ENCODE measurements at regions not wholly inside any gene's neighbourhood (a gene's known extent, or its start where the extent isn't known, plus 50 kb on each side); places are given as distances from the start of the nearest gene placed in this dataset.
"Not testable (repeated sequence)": the region's sequence is repeated elsewhere in the genome, so short reads cannot be mapped to it uniquely, and the experiment has no call there.

DNA sequence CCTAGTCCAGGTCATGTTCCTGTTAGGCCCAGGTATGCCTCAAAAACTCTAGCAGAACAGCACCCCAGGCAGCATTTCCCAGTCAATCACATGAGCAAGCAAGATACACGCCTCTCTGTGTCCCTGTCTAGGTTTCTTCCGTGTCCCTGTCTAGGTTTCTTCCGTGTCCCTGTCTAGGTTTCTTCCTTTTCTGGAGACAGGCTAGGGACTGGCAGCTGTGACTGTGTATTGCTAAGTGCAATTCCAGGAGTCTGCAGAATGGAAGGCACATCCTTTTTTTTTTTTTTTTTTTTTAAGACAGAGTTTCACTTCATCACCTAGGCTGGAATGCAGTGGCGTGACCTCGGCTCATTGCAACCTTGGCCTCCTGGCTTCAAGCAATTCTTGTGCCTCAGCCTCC lies 77.6 kb downstream of the SETD4 start:
- no peak for DNase-seq (ENCODE audit: low read depth)

DNA sequence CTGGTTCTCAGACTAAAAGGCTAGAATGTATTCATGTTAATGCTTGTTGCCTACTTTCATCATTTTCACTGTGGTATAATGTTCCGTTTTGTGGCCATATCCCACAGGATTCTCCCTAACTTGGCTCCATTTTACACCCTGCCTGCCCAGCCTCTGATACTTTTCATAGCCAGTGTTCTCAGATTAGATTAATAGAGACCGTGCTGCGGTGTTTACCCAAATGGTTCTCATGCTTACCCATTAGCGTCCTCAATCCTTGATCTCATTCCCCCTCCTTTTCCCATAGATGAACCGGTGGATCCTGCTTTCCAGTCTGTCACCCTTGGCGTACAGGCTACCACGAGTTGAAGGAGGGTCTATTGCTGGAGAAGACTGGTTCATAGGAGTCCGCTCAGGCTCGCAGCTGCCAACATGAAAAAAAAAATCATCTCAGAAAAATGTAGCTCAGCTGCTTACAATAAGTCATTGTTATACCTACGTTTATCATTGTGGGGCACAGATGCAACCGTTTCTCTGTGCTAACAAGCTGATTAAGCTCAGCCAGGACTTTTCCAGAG lies 78.7 kb downstream of the SETD4 start:
- no peak for DNase-seq (ENCODE audit: low read depth)

DNA sequence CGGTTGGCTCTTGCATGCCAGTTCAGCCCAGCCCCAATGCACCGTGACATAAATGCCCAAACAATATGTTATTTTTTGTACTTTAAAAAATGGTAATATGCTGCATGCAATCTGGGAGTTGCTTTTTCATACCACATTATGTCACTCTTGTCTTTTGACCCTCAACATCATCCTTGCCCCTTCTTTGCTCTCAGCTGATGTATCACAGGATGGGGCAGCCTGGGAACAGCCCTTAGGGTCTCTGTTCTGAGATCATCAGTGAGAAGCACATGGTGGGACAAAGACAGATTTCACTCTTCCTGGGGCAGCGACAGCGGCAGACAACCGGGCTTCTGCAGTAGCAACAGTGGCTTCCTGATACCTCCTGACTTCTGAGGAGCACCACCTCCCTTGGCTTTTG lies 79.5 kb downstream of the SETD4 start:
- no peak for DNase-seq (ENCODE audit: low read depth)

DNA sequence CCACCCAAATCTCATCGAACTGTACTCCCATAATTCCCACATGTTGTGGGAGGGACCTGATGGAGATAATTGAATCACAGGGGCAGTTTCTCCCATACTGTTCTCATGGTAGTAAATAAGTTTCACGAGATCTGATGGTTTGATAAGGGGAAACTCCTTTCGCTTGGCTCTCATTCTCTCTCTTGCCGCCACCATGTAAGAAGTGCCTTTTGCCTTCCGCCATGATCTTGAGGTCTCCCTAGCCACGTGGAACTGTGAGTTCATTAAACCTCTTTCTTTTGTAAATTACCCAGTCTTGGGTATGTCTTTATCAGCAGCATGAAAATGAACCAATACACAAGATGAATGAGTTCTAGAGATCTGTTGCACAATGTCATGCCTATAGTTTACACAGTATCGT lies 82.5 kb downstream of the SETD4 start:
- DNase-seq (ENCODE audit: low read depth): not testable (repeated sequence)

DNA sequence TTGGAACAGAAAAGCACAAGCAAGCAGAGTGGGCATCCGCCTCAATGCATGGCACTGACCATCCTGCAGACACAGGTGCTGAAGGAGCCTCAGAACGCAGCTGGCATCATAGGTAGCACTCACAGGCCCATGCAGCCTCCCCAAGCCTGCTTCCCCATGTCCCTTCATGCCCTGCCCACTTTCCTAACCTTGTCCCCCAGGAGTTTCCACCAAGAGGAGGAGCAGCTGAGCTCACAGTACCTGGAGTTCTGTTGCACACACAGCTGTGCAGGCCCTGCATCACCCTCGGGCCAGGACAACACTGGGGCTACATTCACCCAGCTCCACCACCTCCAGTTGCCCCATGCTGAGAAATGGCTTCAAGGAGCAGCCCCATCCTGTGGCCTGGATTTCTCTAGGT lies 83.4 kb downstream of the SETD4 start:
- no peak for DNase-seq (ENCODE audit: low read depth)

DNA sequence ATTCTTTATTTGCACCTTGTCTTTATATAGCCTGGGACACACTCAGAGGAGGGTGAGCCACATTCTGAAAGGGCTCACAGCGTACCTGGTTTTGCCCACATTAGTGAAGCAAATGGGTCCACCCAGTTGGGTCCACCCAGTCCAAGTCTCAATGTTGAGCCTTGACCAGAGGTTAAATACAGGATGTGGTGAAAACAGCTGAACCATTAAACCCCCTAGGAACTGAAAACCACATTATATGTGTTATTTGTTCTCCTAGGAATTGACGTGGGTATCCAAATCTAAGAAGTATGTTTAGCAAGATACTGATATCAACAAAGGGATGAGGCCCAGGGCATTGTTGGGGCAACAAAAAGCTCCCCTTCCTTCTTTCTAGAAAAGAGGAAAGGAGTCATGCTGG lies 83.8 kb downstream of the SETD4 start:
- no peak for DNase-seq (ENCODE audit: low read depth)

DNA sequence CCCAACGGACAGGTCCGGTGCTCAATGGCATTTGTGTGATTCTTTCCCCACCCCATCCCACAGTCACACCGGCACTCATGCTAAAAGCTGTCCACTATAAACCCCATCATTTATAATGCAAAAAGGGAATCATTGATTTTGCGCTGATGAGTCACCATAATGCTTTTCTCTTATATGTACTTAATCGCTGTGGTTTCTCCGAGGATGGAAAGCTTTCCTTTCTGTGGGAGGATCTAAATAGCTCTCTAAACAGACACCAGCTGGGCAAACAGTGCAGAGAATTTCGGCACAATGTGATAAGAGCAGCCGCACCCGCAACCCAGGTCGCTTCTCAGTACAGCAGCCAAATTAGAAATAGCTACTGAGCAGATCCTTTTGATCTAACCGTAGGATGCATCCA lies 85.6 kb downstream of the SETD4 start:
- no peak for DNase-seq (ENCODE audit: low read depth)

DNA sequence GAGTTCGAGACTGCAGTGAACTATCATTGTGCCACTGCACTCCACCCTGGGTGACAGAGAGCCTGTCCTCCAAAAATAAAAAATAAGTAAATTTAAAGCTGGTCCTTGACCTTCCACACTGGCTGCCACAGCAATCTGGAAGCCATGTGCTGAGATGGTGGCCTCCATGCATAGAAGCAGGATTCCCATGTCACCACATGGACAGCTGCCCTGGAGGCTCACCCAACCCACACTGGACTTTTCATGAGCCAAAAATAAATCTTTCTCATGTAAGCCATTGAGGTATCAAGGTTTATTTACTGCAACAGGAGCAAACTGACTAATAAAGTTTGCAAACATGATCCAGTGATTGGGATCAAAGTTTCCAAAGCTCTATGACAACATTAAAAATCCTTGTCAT lies 88.5 kb downstream of the SETD4 start:
- DNase-seq (ENCODE audit: low read depth): no peak

DNA sequence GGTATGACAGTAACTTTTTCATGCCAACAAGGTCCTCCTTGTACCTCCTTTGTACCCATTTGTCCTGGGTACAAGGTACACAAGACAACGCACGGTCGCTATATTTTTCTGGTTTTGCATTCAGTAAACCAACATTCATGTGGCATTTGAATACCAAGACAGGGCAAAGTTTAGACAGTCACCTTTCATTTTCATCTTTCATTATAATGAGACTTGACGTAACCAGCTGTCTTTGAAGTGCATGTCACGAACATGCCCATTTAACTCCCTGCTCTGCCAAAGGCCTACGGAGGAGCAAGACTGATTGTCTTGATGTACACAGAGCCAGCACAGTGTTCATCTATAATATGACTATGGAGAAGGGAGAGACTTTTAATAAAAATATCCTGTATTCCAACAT lies 91.0 kb downstream of the SETD4 start:
- DNase-seq (ENCODE audit: low read depth): no peak

DNA sequence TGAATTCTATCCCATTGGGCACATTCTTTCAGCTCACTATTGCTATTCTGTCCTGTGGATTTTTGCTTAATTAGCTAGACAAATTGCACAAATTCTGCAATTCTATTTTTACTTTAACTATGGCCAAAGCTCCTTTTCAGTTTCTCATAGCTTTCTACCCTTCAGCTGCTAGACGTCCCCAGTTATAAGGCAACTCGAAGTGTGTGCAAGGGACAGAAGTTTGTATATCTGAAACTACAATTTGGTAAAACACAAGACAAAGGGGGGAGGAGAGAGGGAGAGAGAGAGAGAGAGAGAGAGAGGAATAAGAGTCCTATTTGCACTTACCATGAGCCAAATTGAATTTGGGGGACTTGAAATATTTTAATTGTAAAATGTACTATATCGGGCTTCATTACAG lies 91.8 kb downstream of the SETD4 start:
- no peak for DNase-seq (ENCODE audit: low read depth)

DNA sequence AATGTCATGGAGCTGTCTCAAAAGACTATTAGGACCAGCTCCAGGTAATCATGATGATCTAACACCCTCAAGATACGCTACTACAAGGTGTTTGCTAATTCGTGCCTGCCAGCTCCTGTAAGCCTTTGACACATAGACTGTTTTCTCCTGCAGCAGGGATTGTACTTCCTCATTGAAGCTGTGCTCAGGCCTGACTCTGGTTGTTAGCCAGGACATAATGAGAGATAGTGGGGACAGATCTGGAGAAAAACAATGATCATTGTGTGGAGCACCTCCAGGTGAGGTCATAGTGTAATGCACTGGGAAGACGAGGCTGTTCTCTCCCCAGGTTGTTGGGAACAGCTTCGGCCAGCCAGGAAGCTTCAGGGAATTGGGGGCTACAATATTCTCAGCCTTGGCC lies 94.6 kb downstream of the SETD4 start:
- no peak for DNase-seq (ENCODE audit: low read depth)

DNA sequence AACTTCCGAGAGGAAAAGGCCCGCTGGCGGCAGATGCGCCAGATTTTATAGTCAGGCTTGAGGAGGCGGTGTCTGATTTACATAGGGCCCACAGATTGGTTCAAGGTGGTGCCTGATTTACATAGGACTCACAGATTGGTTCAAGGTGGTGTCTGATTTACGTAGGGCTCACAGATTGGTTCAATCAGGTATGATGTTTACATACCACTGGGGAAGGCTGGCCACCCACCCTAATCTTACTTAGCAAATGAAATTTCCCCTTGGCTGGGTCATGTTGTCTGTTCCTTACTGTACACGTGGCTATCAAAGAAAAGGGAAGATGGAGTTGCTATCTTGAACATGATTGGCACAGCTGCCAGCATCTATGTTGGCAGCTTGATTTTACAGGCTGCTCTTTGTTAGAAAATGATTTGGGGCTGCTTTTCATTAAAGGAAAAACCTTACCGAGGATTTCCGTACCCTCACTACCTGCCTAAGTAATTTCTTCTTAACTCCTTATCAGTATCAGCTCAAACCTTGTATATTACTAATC lies 96.3 kb downstream of the SETD4 start:
- no peak for DNase-seq (ENCODE audit: low read depth)

DNA sequence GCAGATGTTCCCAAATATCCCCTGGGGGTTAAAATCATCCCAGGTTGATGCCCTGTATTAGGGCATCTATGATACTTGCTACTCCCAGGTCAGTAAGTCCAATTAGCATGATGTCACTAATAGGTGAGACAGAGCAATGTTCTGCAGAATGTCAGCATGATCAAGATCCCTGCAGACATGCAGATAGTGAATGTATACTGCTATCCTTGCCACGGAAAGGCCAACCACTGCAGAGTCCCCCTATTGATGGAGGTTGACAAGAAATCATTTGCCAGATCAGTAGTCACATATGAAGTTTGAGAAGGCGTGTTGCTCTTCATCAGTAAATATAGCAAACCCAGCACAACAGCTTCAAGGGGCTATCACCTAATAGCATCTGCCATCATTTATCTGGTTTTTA lies 97.4 kb downstream of the SETD4 start:
- no peak for DNase-seq (ENCODE audit: low read depth)

DNA sequence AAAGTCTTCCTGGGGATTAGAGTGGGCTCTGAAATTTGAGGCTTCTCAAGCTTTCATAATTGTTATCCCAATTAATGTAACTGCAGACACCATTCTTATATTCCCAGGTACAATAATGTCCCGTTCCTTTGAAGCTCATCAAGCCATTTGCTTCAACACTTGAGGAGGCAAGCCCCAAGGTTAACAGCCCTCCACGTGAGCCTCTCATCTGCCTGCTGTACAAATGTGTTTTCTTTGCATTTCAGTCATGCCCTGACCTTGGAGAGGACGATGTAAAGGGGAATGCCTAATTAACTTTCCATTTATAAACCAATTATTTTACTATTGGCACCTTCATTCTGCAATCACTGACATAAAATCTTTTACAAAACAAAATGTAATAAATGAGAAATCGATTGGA lies 106.3 kb downstream of the SETD4 start:
- DNase-seq (ENCODE audit: low read depth): no peak

DNA sequence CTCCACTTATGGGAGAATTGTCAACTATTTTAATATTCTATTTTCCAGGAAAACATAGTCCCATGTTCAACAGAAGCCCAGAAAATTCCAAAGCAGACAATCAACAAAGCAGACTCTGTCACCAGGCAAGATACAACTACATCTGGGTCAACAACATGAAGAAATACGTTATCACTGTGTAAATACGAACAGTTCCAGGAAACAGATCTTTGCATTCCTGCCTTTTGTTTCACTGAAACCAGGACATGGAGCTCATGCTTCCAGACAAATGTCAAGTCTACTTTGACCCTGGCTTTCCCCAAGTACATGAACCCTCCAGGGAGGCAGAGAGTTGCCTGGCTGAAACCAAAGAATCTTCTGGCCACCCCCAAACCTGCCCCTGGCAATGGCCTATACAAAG lies 106.7 kb downstream of the SETD4 start:
- DNase-seq (ENCODE audit: low read depth): peak; percentile 7

DNA sequence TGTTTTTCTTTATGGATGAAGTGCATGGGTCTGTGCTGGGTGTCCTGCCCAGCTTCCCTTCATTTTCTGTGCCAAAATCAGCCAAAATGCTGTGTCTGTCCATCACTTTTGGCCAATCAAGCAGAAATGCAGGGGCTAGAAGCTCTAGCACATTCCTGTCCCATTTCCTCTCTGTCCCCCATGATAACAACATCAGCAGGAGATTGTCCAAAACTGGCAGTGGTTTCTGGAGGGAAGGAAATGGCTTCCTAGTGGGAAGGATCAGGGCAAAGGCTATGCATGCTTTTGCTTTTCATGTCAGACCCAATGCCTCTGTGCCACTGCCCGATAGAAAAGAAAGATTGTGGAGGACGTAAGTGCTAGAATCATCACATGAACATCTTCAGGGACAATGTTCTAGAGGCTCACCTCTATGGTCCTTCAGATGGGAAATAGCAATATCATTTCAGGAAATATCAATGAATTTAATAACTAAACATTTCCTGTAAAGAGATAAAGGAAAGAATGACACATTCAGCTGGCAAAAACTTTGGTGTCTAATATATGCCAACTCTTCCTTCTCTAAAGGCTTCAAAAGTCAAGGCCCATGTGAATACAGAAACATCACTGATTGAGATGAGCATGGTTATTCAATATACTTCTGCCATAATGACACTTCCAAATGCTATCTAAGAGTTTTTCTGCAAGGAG lies 107.5 kb downstream of the SETD4 start:
- DNase-seq (ENCODE audit: low read depth): no peak

DNA sequence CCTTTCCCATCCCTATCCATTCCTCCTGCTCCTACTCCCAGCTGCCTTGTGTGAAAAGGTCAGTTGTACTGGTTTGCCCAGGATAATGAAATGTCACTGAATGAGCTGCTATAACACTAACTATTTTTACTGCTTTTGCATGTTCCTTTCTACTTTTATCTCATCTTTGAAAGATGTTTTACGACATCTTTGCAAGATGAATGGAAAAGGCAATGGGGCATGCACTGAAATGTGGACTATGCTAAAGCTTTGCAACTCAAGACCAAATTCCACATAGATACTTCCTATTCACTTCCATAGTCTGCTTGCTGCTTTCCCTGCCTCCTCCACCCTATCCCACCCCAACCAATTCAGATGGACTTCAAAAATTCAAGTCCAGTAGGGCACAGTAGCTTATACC lies 111.3 kb downstream of the SETD4 start:
- no peak for DNase-seq (ENCODE audit: low read depth)

DNA sequence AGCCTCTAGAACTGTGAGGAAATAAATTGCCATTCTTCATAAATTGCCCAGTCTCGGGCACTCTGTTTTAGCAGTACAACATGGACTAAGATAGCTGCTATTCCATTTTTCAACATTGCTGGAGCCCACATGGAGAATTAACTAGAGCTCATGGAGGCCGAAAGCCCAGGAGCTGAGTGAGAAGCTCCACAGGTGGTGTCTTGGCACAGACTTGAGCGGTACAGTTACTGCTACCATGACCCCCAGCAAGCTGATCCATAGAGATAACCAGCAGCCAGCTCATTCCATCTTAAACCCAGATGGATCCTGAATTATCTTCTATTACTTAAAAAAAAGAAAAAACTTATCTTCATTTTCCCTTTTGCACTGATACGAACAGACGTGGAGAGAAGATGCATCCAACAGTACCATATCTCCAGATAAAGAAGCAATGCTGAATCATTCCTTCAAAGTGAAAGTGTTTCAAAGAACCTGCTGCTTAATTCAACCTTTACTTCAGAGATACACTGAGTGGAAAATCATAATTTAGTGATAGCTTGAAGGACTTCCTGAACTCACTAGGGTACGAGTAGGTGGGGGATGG lies 115.1 kb downstream of the SETD4 start:
- DNase-seq (ENCODE audit: low read depth): no peak

DNA sequence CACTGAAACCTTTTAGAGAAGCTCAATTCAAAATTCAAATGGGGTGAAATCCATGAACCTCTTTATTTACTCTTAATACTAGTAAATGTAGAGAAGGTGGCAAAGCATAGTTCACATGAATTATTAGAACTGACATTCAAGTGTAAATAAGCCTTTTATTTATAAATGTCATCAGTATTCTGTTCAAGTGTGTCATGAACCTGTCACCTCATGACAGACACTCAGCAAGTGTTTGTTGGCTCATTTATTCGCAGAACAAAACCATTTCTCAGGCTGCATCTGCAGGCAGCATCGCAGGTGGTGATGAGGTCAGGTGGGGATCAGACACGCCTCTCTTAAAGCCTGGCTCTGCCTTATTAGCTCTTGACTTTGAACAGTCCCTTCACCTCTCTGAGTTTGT lies 116.6 kb downstream of the SETD4 start:
- no peak for DNase-seq (ENCODE audit: low read depth)

DNA sequence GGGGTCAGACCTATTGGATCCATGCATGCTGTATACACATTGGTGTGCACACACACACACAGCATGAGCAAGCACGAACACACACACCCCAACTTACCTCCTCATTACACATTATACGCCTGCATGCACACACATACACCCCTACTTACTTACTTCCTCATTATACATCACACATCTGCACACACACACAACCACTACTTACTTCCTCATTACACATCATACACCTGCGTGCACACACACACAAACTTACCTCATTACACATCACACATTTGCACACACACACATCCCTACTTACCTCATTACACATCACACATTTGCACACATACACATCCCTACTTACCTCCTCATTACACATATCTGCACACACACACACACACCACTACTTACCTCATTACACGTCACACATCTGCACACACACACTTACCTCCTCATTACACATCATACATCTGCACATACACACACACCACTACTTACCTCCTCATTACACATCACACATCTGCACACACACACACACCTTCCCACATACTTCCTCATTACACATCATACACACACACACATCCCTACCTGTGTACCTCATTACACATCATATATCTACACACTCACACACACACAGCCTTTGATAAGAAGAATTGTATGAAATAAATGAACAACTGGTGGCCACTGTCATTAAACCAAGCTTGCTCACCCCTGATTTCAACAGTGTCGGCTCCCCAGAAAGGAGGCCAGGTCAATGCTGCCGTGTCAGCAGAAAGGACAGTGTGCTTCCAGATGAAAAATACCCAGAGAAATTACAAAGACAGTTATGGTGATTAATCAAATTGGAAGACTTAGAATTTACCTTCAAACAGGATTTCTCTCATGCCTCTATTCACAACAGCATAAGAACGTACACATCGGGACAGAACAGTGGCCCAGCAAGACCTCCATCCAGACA lies 117.8 kb downstream of the SETD4 start:
- DNase-seq (ENCODE audit: low read depth): no peak

DNA sequence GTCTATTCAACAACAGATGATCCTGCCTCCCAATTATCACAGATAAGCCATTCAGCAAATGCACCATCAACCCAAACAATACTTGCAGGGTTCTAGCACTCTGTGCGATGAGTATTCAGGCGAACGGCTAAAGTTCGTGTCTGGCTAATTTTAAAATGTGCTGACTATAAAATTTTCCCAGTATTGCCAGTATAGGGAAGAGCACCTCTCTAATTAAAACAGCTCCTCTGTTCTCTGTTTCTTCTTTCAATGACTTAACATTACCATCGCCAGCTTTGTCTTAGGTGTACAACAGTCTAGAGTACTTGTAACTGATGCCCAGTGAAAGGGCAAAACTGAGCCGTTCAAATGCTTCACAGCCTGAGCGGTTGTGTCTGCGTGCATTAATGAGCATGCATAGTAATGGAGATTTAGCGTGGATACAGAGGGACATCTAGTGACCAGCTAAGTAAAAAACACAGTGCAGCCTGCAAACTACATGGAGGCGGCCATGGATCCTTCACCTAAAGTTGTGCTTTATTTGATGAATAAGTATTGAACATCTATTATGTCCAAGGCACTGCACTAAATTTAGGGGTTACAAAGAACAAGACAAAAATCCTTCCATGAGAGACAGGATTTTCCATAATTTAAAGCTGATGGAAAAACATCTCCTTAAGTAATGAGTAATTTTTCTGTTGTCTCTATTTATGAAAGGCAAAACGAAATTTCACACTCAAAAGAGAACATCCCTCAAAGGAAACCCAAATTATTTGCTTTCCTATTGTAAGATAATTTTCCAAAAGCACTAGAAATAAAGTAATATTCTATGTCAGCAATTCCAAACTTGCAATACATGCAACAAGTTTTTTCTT lies 120.0 kb downstream of the SETD4 start:
- peak; percentile 75 for DNase-seq (ENCODE audit: low read depth)

DNA sequence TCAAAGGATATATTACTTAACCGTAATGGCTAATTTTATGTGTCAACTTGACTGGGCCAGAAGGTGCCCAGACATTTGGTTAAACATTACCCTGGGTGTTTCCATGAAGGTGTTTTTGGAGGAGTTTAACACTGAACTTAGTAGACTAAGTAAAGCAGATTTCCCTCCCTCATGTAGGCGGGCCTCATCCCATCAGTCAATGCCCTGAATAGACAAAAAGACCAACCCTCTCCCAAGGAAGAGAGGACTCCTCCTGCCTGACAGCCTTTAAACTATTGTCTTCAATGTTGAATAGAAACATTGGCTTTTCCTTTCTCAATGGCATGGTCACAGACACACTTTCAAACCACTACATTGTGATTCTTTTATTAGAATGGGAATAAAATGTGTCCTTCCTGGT lies 121.9 kb downstream of the SETD4 start:
- no peak for DNase-seq (ENCODE audit: low read depth)
